Endothelial cell of umbilical vein (primary cell): ENCODE measurements at regions not wholly inside any gene's neighbourhood (a gene's known extent, or its start where the extent isn't known, plus 50 kb on each side); places are given as distances from the start of the nearest gene placed in this dataset.
"Not testable (repeated sequence)": the region's sequence is repeated elsewhere in the genome, so short reads cannot be mapped to it uniquely, and the experiment has no call there.

Experiments
- BruUV-seq: library from RNA; stranded (reverse); fragments of 400-500 nt; replicated peaks from 2 replicates; lab custom pipeline; 2021; lab: Mats Ljungman, UMichigan
- CTCF ChIA-PET: fragments of 300-600, 350-600 bp; sonication (Branson Sonifier 250); formaldehyde crosslinking; loops from one replicate; lab custom pipeline; 2021; ENCODE audit warnings: antibody characterized with exemption, inconsistent platforms; lab: Charles Lee
- POLR2A ChIA-PET: fragments of 300-600, 350-600 bp; sonication (Branson Sonifier 250); formaldehyde crosslinking; loops from one replicate; lab custom pipeline; 2021; ENCODE audit warnings: antibody characterized with exemption, inconsistent platforms; lab: Charles Lee
- DNase-seq: peaks from one replicate; pipeline ENCODE4 v3.0.0-alpha.2; 2011; ENCODE audit warnings: low read depth, low spot score
- FAIRE-seq: peaks from 2 replicates; lab custom pipeline; 2011; peaks lifted over from hg19 to GRCh38; lab: Jason Lieb, UNC
- H2AFZ ChIP-seq: 2 replicates; pipeline ENCODE4 v1.6.0; 2012; ENCODE audit warnings: low read depth, low read length, control low read depth, inconsistent platforms
- H3K27ac ChIP-seq: 2 replicates; pipeline ENCODE4 v1.5.1; 2011; ENCODE audit warnings: low read depth, mild to moderate bottlenecking, control low read depth, low read length, moderate library complexity; ENCODE audit not compliant: insufficient read depth
- H3K27me3 ChIP-seq, 2 experiments: 2 replicates each; pipeline versions ENCODE4 v1.6.0 to v1.6.1; 2011; ENCODE audit warnings: low read length in 2 of 2, mixed read lengths in 1 of 2; ENCODE audit not compliant: control insufficient read depth in 2 of 2, insufficient read depth in 2 of 2
- H3K36me3 ChIP-seq, 2 experiments: 2 replicates in 1 of 2; 3 replicates in 1 of 2; pipeline ENCODE4 v1.5.1; 2011; ENCODE audit warnings: low read length in 2 of 2, mild to moderate bottlenecking in 1 of 2, moderate library complexity in 1 of 2; ENCODE audit not compliant: control insufficient read depth in 2 of 2, insufficient read depth in 2 of 2; ENCODE audit errors: extremely low read depth in 1 of 2
- H3K4me1 ChIP-seq: 3 replicates; pipeline ENCODE4 v1.5.1; 2011; ENCODE audit warnings: mild to moderate bottlenecking, low read length; ENCODE audit not compliant: control insufficient read depth, insufficient read depth; ENCODE audit errors: extremely low read depth
- H3K4me2 ChIP-seq: 2 replicates; pipeline ENCODE4 v1.6.1; 2011; ENCODE audit warnings: low read length, control low read depth, mixed read lengths; ENCODE audit not compliant: insufficient read depth
- H3K4me3 ChIP-seq, 3 experiments: fragments of 200-600 bp in 1 of 3; sonication (generic), shearing (Covaris generic) in 1 of 3; replicated peaks in 1 of 3; 2 replicates each; pipeline ENCODE4 v1.5.1; 2011 to 2016; ENCODE audit warnings: control low read depth in 3 of 3, low read length in 3 of 3, mild to moderate bottlenecking in 2 of 3, inconsistent platforms in 1 of 3, low read depth in 1 of 3, moderate library complexity in 1 of 3; ENCODE audit not compliant: insufficient read depth in 1 of 3
- H3K79me2 ChIP-seq: 2 replicates; pipeline ENCODE4 v1.6.0; 2012; ENCODE audit warnings: low read length, inconsistent platforms; ENCODE audit not compliant: control insufficient read depth, insufficient read depth
- H3K9ac ChIP-seq: replicated peaks from 2 replicates; pipeline ENCODE3; 2011; ENCODE audit warnings: low read length, control low read depth; ENCODE audit not compliant: insufficient read depth; ENCODE audit errors: extremely low read depth
- H3K9me1 ChIP-seq: replicated peaks from 3 replicates; pipeline ENCODE4 v1.6.0; 2011; ENCODE audit warnings: mild to moderate bottlenecking, low read length; ENCODE audit not compliant: control insufficient read depth, insufficient read depth; ENCODE audit errors: extremely low read depth
- H3K9me3 ChIP-seq: replicated peaks from 2 replicates; pipeline ENCODE4 v1.5.1; 2012; ENCODE audit warnings: low read length, inconsistent platforms; ENCODE audit not compliant: control insufficient read depth, insufficient read depth
- H4K20me1 ChIP-seq: replicated peaks from 2 replicates; pipeline ENCODE3; 2011; ENCODE audit warnings: mild to moderate bottlenecking, low read length; ENCODE audit not compliant: control insufficient read depth, insufficient read depth; ENCODE audit errors: extremely low read depth
- EZH2 ChIP-seq: IDR thresholded peaks from 2 replicates; pipeline ENCODE4 v1.6.1; 2012; ENCODE audit warnings: borderline replicate concordance, low read depth, mild to moderate bottlenecking, moderate library complexity, low read length, inconsistent platforms; ENCODE audit not compliant: severe bottlenecking
- FOS ChIP-seq: IDR thresholded peaks from 2 replicates; pipeline ENCODE4 v1.6.1; 2011; ENCODE audit warnings: mild to moderate bottlenecking, low read length, moderate library complexity, borderline replicate concordance; ENCODE audit not compliant: insufficient read depth
- GATA2 ChIP-seq: IDR thresholded peaks from 2 replicates; pipeline ENCODE4 v1.7.0; 2011; ENCODE audit warnings: low read depth, mild to moderate bottlenecking, moderate library complexity, mixed read lengths, low read length; ENCODE audit not compliant: insufficient read length, insufficient read depth
- JUN ChIP-seq: IDR thresholded peaks from 2 replicates; pipeline ENCODE4 v1.6.1; 2011; ENCODE audit warnings: borderline replicate concordance, low read depth; ENCODE audit not compliant: insufficient read length, insufficient read depth
- MYC ChIP-seq: IDR thresholded peaks from one replicate; pipeline ENCODE4 v1.6.1; 2011; ENCODE audit warnings: mild to moderate bottlenecking, low read depth, low read length
- POLR2A ChIP-seq: IDR thresholded peaks from 2 replicates; pipeline ENCODE4 v1.6.1; 2012; ENCODE audit warnings: low read depth, mild to moderate bottlenecking, control low read depth, low read length
- POLR2AphosphoS5 ChIP-seq: IDR thresholded peaks from 2 replicates; pipeline ENCODE4 v1.6.1; 2012; ENCODE audit warnings: low read depth, mild to moderate bottlenecking, control low read depth, low read length, moderate library complexity; ENCODE audit not compliant: insufficient read depth
- dilution Hi-C: fragments of 300-500 bp; cut with MboI; formaldehyde crosslinking; loops from one replicate; pipeline ENCODE4 v1.15.0; 2019; ENCODE audit warnings: low sequenced_read_pairs; ENCODE audit not compliant: extremely low pct_ligation_motif_present
- intact Hi-C: fragments of 100-400 bp; cut with micrococcal nuclease; formaldehyde crosslinking; loops from one replicate; pipeline ENCODE4 v1.10.0; 2022
- TF ChIP-seq, protein P1 (sequence below): IDR thresholded peaks from 2 replicates; pipeline ENCODE4 v1.6.1; 2011; ENCODE audit not compliant: insufficient read depth, insufficient read length
- TF ChIP-seq, protein P2 (sequence below), 2 donors: IDR thresholded peaks; 1 replicate in 1 of 2; 2 replicates in 1 of 2; pipeline ENCODE4 v1.5.1; 2011; ENCODE audit warnings: low read length in 2 of 2, mild to moderate bottlenecking in 2 of 2, moderate library complexity in 2 of 2, control low read depth in 1 of 2, inconsistent platforms in 1 of 2, low read depth in 1 of 2; ENCODE audit not compliant: insufficient read depth in 1 of 2; ENCODE audit errors: extremely low read depth in 1 of 2

- no peaks in the 10 kb centered on the region for H3K27me3 ChIP-seq
- H3K79me2 ChIP-seq: no peaks in the 10 kb centered on the region
- dilution Hi-C loops: no loop called here
- intact Hi-C loops: no loop called here
- no peaks in the 10 kb centered on the region for H3K36me3 ChIP-seq
- no peak for DNase-seq
- BruUV-seq: no TSS peak
- H3K9ac ChIP-seq: no peak overlapping the region
- no peak overlapping the region for H3K27ac ChIP-seq
- H4K20me1 ChIP-seq: no peaks in the 10 kb centered on the region
- no peaks in the 10 kb centered on the region for H3K9me1 ChIP-seq
- TF ChIP-seq MYC: no peak
- TF ChIP-seq JUN: no peak
- TF ChIP-seq GATA2: no peak
- TF ChIP-seq, protein P1, sequence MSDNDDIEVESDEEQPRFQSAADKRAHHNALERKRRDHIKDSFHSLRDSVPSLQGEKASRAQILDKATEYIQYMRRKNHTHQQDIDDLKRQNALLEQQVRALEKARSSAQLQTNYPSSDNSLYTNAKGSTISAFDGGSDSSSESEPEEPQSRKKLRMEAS: no peak
- TF ChIP-seq EZH2: no peak
- no peak for TF ChIP-seq FOS
- TF ChIP-seq, protein P2, sequence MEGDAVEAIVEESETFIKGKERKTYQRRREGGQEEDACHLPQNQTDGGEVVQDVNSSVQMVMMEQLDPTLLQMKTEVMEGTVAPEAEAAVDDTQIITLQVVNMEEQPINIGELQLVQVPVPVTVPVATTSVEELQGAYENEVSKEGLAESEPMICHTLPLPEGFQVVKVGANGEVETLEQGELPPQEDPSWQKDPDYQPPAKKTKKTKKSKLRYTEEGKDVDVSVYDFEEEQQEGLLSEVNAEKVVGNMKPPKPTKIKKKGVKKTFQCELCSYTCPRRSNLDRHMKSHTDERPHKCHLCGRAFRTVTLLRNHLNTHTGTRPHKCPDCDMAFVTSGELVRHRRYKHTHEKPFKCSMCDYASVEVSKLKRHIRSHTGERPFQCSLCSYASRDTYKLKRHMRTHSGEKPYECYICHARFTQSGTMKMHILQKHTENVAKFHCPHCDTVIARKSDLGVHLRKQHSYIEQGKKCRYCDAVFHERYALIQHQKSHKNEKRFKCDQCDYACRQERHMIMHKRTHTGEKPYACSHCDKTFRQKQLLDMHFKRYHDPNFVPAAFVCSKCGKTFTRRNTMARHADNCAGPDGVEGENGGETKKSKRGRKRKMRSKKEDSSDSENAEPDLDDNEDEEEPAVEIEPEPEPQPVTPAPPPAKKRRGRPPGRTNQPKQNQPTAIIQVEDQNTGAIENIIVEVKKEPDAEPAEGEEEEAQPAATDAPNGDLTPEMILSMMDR (IDR thresholded peaks at IDR 0.05; ENCODE audit: extremely low read depth in 1 of 2, insufficient read depth in 1 of 2, low read depth in 1 of 2, low read length in 2 of 2): no peak
- TF ChIP-seq POLR2AphosphoS5: no peak
- TF ChIP-seq POLR2A: no peak
- no peaks in the 10 kb centered on the region for H3K4me1 ChIP-seq
- peaks cover 2% of the 10 kb centered on the region for H3K9me3 ChIP-seq
- POLR2A ChIA-PET: no interaction called here
- H3K4me2 ChIP-seq: no peak overlapping the region
- no peak for FAIRE-seq
- no peak overlapping the region for H2AFZ ChIP-seq
- no peak overlapping the region for H3K4me3 ChIP-seq
- CTCF ChIA-PET: no interaction called here
Observed at GRCh38 chr2:106332054-106332453, 136.2 kb downstream of the RGPD3 start.

DNA sequence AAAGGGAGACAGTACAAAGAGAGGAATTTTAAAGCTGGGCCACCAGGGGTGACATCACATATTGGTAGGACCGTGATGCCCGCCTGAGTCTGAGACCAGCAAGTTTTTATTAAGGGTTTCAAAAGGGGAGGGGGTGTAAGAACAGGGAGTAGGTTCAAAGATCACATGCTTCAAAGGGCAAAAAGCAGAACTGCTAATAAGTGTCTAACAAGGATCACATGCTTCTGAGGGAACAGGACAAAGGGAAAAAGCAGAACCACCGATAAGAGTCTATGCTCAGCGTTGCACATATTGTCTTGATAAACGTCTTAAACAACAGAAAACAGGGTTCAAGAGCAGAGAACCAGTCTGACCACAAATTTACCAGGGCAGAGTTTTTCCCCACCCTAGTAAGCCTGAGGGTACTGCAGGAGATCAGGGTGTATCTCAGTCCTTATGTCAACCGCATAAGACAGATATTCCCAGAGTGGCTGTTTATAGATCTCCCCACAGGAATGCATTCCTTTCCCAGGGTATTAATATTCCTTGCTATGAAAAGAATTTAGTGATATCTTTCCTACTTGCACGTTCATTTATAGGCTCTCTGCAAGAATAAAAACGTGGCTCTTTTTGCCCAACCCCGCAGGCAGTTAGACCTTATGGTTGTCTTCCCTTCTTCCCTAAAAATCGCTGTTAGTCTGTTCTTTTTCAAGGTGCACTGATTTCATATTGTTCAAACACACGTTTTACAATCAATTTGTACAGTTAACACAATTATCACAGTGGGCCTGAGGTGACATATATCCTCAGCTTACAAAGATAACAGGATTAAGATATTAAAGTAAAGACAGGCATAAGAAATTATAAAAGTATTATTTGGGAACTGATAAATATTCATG is 136.5 kb upstream of the UXS1 start:
- H3K27me3 ChIP-seq, intact Hi-C loops, H3K9ac ChIP-seq, dilution Hi-C loops, H3K9me1 ChIP-seq, H4K20me1 ChIP-seq, BruUV-seq, CTCF ChIA-PET, H3K36me3 ChIP-seq, FAIRE-seq, DNase-seq, H3K4me1 ChIP-seq, H2AFZ ChIP-seq, H3K4me2 ChIP-seq, H3K79me2 ChIP-seq, H3K27ac ChIP-seq, H3K4me3 ChIP-seq, H3K9me3 ChIP-seq, POLR2A ChIA-PET: not testable (repeated sequence)
